HG03520 (cell line): ENCODE measurements at regions not wholly inside any gene's neighbourhood (a gene's known extent, or its start where the extent isn't known, plus 50 kb on each side); places are given as distances from the start of the nearest gene placed in this dataset.
"Not testable (repeated sequence)": the region's sequence is repeated elsewhere in the genome, so short reads cannot be mapped to it uniquely, and the experiment has no call there.

Source experiments
- ATAC-seq: cut with Tn5 transposase; IDR thresholded peaks from one replicate; pipeline ENCODE4 v1.9.1; 2021; ENCODE audit warnings: mild to moderate bottlenecking, moderate library complexity; ENCODE audit not compliant: unreplicated experiment

- ATAC-seq: no peak
These were observed 2083.0 kb upstream of the ACO1 start for GRCh38 chr9:30301271-30301963.

GRCh38 chr9:30310711-30311110 lies 2073.7 kb upstream of the ACO1 start:
- no peak for ATAC-seq

GRCh38 chr9:30329431-30329830 lies 2055.0 kb upstream of the ACO1 start:
- ATAC-seq: no peak

GRCh38 chr9:30348904-30349303 lies 2035.5 kb upstream of the ACO1 start:
- ATAC-seq: no peak

GRCh38 chr9:30349526-30350513 lies 2034.6 kb upstream of the ACO1 start:
- no peak for ATAC-seq

GRCh38 chr9:30356221-30356620 lies 2028.2 kb upstream of the ACO1 start:
- no peak for ATAC-seq

GRCh38 chr9:30362373-30362772 lies 2022.1 kb upstream of the ACO1 start:
- no peak for ATAC-seq

GRCh38 chr9:30366140-30366539 lies 2018.3 kb upstream of the ACO1 start:
- not testable (repeated sequence) for ATAC-seq

- no peak for ATAC-seq
These were observed 2002.2 kb upstream of the ACO1 start for GRCh38 chr9:30382271-30382670.

- ATAC-seq: no peak
These were observed 1974.2 kb upstream of the ACO1 start for GRCh38 chr9:30410273-30410672.

- ATAC-seq: no peak
These were observed 1972.9 kb upstream of the ACO1 start for GRCh38 chr9:30411571-30411970.

- no peak for ATAC-seq
These were observed 1925.3 kb upstream of the ACO1 start for GRCh38 chr9:30459156-30459555.

- ATAC-seq: no peak
These were observed 1907.6 kb upstream of the ACO1 start for GRCh38 chr9:30476826-30477225.

- no peak for ATAC-seq
These were observed 1905.8 kb upstream of the ACO1 start for GRCh38 chr9:30478684-30479083.

- ATAC-seq: no peak
These were observed 1901.9 kb upstream of the ACO1 start for GRCh38 chr9:30482499-30482898.

- no peak for ATAC-seq
These were observed 1899.8 kb upstream of the ACO1 start for GRCh38 chr9:30484690-30485089.

GRCh38 chr9:30504502-30504905 lies 1879.9 kb upstream of the ACO1 start:
- ATAC-seq: no peak

- no peak for ATAC-seq
These were observed 1879.1 kb upstream of the ACO1 start for GRCh38 chr9:30505311-30505710.

- no peak for ATAC-seq
These were observed 1877.7 kb upstream of the ACO1 start for GRCh38 chr9:30506749-30507148.

GRCh38 chr9:30507166-30507565 lies 1877.3 kb upstream of the ACO1 start:
- no peak for ATAC-seq

GRCh38 chr9:30511666-30512065 lies 1872.8 kb upstream of the ACO1 start:
- ATAC-seq: no peak

GRCh38 chr9:30519166-30519565 lies 1865.3 kb upstream of the ACO1 start:
- no peak for ATAC-seq
